HS-5 (cell line): ENCODE measurements at regions not wholly inside any gene's neighbourhood (a gene's known extent, or its start where the extent isn't known, plus 50 kb on each side); places are given as distances from the start of the nearest gene placed in this dataset.
"Not testable (repeated sequence)": the region's sequence is repeated elsewhere in the genome, so short reads cannot be mapped to it uniquely, and the experiment has no call there.

Source experiments
- DNase-seq: peaks from one replicate; pipeline ENCODE4 v3.0.0-alpha.2; 2012; ENCODE audit warnings: low read depth

DNA sequence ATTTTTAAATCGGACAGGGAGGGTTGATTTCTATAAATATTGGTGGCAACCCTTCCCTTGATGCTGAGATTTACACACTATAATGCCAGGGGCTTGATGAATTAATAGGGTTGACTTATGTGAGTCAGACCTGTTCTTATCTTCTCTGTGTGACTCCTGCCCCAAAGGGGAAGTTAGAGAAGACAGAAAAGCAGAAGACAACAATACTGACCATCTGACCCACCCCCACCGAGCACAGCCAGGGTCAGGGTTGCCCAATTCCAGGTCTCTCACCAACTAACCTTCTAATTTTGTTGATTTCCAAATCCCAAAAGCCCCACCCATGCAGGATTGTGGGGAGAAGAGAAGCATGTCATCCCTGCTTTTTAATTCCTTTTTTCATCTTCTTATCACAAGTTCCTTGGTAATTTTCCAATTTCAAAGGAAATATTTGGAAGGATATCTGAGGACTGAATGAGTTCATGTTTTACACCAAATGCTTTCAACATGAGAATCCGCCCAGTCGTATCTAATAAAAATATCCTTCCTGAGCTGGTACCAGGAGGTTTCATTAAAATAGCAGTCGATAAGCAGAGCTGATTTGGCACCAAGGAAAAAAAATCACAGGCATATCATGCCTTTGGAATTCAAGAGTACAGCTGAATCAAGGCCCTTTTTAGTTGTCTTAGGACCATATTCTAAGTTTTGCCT is 603.4 kb upstream of the CDH11 start:
- peak; percentile 44 for DNase-seq

- DNase-seq = no peak
Measured at GRCh38 chr16:65722429-65722828, 600.6 kb upstream of the CDH11 start.

DNA sequence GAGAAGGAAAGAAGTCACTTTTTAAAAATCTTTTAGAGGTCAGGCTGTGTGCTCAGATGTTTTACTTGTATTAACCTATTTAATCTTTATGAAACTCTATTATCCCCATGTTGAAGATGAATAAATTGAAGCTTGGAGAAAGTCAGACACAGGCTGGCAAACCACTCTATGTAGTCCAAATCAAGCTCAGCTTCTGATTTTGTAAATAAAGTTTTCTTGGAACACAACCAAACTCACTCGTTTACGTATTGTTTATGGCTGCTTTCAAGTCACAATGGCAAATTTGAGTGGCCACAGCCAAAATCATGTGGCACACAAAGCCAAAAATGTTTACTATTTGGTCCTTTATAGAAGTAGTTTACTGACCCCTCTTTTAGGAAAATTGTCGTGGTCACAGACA is 596.0 kb upstream of the CDH11 start:
- DNase-seq = no peak

GRCh38 chr16:65716737-65717700 is 595.2 kb upstream of the CDH11 start:
- DNase-seq = no peak

DNA sequence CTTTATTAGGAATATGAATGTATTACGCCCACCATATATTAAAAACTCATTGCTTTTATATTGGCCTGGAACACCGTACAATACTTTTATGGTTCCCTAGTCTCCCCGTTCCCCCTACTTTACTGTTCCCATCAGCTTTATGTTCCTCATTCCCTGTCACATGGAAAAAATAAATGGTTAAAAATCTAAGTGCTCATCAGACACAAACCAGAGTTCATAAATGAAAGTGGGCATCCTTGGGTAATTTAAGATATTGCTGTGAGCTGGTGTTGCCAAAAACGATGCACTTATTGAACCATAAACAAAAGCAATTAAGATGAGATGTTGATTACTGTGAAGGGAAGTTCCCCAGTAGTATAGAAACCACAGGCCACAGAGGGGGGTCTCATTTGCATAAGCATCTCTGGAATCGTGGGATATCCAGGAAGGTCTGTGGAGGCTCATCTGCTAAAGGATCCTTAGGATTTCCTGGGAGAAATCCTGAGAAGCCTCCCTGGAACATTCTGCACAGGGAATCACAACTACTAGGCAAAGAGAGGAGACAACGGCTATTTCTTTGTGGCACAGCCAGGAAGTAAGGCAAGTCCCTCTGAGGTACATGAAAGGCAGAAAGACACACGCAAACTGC is 591.4 kb upstream of the CDH11 start:
- DNase-seq = no peak

DNA sequence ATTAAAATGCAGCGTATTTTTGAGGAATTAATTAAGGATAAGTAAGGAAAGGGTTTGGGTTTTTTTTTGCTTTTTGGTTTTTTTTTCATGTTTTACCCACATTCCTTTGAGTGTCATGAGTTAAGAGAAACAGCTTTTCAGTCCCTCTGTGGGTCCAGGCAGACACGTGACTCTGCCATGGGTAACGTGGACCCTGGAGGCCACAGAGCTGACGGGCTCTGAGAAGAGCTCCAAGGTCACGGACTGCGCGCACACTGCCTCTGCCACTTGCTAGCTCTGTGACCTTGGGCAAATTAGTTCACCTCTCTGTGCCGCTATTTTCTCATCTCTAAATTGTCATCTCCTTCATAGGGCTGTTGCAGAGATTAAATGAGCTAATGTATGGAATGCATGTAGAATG is 588.2 kb upstream of the CDH11 start:
- no peak for DNase-seq

- DNase-seq = no peak
Measured at GRCh38 chr16:65704866-65705265, 583.0 kb upstream of the CDH11 start.

DNA sequence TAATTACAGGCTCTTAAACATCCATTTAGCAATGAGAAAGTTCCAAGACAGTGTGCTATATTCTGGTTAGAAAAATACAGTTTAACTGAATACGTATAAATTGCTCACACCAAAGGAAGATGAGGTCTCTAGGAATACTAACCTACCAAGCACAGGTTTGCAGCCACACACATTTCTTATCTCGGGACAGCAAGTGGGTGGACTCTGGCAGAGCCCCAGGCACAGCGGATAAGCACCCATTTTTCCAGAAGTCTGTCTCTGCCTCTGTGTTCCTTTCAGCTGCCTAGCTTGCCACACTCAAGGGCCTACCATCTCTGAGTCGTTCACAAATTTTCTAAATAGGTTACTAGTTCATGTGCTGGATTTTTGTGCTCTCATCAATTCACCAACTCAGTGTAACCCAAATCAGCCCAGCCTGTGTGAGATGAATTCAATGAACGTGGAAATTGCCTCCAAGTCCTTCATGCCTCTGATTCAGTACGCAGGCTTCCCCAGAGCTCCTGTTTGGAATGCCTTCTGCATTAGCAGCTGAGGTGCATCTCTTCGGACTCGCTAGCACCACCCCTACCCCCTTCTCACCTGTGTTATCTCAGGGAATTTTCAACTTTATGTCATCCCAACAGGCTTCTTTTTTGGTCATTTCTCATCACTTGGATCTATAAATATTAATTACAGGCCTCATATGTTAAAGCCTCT is 581.0 kb upstream of the CDH11 start:
- no peak for DNase-seq

- DNase-seq = peak; percentile 9
Measured at GRCh38 chr16:65700596-65700995, 578.7 kb upstream of the CDH11 start.

DNA sequence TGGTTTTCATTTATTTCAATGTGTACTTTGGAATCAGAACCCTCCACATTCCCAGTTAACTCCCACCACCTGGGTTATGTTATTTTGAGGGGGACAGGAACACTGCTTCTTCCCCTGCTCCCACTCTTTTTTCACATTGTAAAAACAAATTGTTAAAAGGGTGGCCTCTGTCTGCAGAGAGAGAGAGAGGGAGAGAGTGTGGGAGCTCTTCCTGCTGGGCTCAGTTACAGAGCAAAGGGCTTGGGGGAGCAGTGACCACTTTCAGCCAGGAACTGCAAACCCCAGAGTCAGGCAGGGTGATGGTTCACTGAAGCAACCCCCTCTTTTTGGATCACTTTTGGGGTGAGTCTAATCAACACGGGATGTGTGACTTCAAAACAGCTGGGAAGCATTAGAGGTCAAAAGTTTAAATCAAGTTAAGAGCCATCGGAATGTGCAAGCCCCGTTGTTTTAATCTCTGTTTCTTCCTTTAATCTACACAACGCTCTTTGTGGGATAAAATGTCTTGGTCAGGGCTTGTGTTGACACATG is 577.0 kb upstream of the CDH11 start:
- no peak for DNase-seq

DNA sequence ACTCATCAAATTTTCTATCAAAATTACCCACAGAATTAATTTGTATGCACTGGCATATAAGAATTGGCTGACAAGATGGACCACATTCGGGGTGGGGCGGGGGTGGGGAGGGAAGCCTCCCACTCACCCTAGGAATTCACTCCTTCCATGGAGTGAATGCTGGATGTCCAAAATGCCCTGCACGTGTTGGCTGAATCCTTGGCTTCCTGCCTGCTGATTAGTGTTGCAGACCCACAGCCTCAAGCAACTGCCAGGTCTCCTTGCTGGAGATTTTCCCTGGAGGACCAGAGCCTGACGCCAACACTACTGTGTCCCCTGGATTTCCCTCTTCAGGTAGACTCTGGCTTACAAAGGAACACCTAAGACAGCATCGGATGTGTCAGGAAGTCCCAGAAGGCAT is 575.7 kb upstream of the CDH11 start:
- DNase-seq = no peak

- DNase-seq = no peak
Measured at GRCh38 chr16:65697065-65697464, 575.2 kb upstream of the CDH11 start.

- DNase-seq = not testable (repeated sequence)
Measured at GRCh38 chr16:65691846-65692245, 570.0 kb upstream of the CDH11 start.

DNA sequence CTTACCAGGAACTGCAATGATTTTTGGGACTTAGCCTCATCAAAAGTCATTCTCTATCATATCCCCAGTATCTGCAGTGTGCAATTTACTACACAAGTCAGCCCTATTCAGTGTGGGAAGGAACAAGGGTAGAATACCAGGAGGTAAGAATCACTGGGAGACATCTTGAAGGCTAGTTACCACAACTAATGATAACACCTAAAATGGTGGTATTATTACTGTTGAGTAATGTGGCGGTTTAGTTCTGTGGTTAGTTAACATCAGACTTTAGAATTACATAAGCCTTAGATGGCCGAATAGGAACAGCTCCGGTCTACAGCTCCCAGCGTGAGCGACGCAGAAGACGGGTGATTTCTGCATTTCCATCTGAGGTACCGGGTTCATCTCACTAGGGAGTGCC is 567.9 kb upstream of the CDH11 start:
- no peak for DNase-seq

DNA sequence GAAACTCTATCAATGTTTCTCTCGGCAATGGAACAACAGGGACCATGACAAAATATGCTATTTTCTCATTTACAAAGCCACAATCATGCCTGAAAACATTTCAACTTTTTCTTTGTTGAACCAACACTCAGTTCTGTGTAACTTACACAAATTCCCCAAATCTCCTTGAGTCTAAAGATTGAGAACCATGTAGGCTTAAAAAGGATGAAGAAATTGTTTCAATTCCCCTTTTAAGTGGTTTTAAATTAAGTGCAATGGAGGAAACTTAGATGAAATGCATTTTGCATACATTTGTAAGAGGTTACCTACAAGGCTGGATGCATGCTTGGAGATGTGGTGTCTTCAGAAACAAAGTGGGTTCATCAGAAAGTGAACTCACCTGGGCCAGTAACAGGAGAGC is 566.4 kb upstream of the CDH11 start:
- no peak for DNase-seq

DNA sequence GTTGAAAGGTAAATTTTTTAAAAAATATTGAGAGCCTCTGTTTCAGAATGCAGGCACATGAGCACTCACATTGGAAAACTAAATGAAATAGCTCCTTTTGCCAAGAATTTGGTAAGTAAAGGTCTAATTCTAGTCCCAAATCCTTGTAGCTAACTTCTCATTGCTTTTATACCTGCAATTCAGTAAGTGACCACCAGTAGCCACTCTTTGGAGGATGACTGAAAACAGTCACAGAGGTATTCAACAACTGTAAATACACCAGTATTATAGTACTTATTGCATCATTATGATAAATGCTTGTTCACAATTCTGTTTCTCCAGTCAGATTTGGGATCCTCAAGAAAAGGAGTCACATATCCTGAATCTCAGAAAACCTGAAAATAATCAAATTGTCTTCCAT is 562.4 kb upstream of the CDH11 start:
- DNase-seq = no peak

GRCh38 chr16:65681406-65681805 is 559.5 kb upstream of the CDH11 start:
- no peak for DNase-seq

DNA sequence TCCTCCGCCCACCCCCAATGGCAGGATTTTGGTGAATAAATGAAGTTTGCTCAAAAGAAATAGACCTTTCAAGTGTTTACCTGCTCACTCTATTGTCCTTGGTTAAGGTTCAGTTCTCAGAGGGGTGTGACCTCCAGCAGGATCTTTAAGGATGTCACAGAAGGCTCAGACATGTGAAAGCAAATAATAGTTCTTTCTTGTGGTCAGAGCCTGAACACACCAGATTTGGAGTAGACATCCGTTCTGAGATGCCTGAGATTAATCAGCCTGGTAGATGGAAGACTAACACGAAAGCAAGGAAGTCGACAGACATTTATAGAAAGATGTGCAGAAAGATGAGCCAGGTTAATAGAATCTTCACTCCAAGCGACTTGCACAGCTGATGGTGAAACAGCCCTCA is 557.9 kb upstream of the CDH11 start:
- DNase-seq = no peak

DNA sequence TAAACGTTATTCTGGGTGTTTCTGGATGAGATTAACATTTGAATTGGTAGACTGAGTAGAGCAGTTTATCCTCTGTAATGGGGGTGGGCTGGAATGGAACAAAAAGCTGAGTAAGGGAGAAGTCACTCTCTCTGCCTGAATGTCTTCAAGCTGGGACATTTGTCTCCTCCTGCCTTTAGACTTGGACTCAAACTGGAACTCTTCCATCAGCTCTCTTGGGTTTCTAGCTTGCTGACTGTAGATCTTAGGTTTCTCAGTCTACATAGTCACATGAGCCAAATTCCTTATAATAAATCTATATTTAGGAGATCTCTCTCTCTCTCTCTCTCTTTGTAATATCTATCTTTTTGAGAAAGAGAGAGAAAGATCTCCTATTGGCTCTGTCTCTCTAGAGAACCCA is 553.3 kb upstream of the CDH11 start:
- no peak for DNase-seq

- DNase-seq = peak; percentile 43
Measured at GRCh38 chr16:65672960-65673359, 551.1 kb upstream of the CDH11 start.

DNA sequence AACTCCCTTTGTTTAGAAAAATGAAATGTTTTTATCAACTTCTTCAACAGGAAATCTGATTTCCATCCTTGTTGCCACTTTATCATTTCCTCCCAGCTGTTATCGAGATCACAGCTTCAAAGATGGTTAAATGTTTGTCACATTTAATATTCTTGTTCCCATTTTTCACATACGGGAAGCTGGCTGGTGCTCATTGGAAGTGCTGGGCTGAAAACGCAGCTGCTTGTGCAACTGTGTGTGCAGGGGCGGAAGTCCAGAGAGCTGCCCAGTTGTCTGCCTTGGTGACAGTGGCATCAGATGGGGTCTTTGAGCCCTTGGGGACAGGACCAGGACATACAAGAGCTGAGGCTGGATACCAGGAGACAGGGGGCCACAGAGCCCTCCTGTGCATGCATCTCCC is 549.2 kb upstream of the CDH11 start:
- DNase-seq = no peak

DNA sequence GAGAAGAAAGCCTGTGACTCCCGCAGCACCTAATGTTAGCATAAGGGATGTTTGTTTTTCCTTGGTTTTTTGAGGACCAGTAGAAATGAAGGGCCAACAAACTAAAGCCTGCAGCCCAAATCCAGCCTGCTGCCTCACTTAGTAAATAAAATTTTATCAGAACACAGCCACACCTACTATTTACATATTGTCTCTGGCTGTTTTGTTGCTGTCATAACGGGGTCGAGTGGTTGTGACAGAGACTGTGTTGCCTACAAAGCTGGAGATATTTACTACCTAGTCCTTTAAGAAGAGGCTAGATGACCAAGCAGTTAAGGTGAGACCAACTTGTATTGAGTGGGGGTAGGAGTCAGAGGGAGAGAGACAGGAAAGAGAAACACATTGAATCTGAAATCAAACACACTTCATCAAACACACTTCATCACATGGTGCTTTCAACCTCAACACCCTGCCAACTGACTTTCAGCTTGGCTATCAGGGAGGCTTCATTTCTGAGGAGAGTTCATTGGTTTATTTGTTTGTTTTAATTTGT is 546.3 kb upstream of the CDH11 start:
- no peak for DNase-seq
